LNCaP clone FGC (cell line): ENCODE measurements at regions not wholly inside any gene's neighbourhood (a gene's known extent, or its start where the extent isn't known, plus 50 kb on each side); places are given as distances from the start of the nearest gene placed in this dataset.
"Not testable (repeated sequence)": the region's sequence is repeated elsewhere in the genome, so short reads cannot be mapped to it uniquely, and the experiment has no call there.

Experiments used
- DNase-seq: peaks from one replicate; pipeline ENCODE4 v3.0.0-alpha.2; 2011; ENCODE audit warnings: low read depth
- H3K4me3 ChIP-seq: 2 replicates; pipeline ENCODE4 v1.5.1; 2011; ENCODE audit warnings: mild to moderate bottlenecking, low read depth, low read length, control low read depth
- CTCF ChIP-seq: IDR thresholded peaks from 2 replicates; pipeline ENCODE4 v1.5.1; 2012; ENCODE audit warnings: mild to moderate bottlenecking; ENCODE audit not compliant: control insufficient read depth, insufficient read depth; ENCODE audit errors: extremely low read depth

DNA sequence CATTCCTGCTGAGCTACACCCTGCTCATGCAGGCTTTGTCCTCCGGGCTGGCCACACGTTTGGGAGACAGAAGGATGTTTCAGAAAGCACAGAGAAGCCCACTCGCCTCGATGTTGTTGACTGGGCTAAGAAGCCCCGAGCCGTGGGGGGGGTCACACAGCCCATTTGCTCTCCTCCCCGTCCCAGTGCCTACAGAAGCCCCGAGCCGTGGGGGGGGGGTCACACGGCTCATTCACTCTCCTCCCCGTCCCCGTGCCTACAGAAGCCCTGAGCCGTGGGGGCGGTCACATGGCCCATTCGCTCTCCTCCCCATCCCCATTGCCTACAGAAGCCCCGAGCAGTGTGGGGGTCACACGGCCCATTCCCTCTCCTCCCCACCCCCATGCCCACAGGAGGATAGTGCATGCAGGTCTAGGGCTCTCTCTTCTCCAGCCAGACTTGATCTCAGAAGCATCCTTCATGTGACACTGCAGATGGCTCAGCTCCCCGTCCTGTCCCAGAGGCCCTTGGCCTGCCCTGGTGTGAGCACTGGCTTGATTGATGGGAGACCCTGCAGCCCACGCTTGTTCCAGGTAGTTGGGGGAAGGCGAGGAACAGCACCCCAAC lies 72.9 kb downstream of the NPIPB11 start:
- not testable (repeated sequence) for H3K4me3 ChIP-seq, DNase-seq

GRCh38 chr16:29330623-29331022 lies 75.9 kb downstream of the NPIPB11 start:
- not testable (repeated sequence) for DNase-seq, H3K4me3 ChIP-seq

DNA sequence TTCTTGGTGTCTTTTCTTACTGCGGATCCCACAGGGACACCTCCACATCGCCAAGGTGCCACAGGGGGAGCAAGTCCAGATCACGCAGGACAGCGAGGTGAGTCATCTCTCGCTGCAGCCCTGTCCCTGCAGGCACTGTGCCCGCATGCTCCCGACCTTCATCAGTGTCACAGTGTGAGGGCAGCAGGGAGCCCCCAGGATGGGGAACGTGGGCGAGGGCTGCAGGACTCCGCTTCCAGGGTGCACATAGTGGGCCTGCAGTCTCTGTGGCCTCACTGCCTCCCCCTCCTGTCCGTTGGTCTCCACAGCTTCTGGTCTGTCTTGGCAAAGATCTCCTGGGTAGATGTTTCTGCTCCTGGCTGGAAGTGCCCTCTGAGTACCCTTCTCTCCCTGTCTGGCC lies 78.0 kb downstream of the NPIPB11 start:
- not testable (repeated sequence) for H3K4me3 ChIP-seq, DNase-seq

- DNase-seq, H3K4me3 ChIP-seq: not testable (repeated sequence)
These were observed 78.7 kb downstream of the NPIPB11 start for GRCh38 chr16:29327631-29328408.

DNA sequence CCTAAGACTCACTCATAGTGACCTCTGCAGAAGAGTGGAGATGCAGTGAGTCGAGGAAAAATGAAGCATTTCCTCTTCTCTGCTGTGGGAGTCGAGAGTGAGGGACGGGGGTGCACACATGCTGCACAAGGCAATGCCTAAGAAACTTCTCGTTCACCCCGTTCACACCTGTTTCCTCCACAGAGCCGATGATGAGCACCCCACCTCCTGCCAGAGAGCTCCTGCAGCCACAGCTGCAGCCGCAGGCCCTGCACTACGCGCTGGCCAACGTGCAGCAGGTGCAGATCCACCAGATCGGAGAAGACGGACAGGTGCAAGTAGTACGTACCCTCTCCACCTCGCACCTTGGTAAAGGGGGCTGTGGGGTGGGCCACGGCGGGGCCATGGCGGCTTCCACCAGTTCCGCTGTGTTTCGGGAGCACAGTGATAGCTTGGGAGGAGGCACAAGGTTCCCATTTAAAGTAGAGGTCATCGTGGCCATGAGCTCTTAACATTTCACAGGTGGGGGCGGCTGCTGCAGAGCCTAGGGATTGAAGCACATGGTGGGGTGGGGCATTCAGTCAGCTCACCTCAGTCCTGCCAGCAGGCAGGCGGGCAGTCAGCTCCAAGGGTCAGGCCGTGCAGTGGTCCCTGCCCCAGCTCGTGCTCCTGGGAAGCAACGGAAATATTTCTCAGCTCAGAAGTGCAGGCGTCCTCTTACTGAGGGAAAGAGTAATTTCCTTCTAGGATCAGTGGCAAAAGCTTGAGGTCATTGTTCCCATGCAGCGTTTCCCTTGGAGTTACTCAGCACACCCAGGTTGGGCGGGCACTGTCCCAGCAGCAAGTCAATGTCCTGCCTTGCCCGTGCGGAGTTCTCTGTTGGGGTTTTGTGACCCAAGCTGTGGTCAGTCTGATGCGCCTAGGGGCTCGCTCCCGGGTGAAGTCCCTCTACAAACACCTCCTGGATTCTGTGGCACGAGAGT lies 80.1 kb downstream of the NPIPB11 start:
- not testable (repeated sequence) for H3K4me3 ChIP-seq, DNase-seq

DNA sequence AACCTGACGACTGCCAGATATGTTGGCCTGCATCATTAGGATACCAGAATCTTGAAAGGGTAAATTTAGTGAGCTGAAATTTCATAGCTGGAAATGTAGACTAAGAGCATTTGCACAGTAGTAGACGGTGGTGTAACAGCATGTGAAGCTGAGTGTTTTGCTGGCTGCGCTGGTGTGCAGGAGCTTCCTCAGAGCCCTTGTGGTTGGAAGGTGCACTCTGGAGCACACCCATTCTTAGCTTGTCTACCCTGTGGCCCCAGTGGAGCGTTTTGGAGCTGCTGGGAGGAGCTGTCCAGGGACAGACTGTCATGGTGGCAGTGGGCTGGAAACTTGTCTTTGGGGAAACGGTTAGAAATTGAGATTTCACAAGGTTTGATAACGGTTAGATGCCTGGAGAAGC lies 82.8 kb downstream of the NPIPB11 start:
- DNase-seq, H3K4me3 ChIP-seq: not testable (repeated sequence)

DNA sequence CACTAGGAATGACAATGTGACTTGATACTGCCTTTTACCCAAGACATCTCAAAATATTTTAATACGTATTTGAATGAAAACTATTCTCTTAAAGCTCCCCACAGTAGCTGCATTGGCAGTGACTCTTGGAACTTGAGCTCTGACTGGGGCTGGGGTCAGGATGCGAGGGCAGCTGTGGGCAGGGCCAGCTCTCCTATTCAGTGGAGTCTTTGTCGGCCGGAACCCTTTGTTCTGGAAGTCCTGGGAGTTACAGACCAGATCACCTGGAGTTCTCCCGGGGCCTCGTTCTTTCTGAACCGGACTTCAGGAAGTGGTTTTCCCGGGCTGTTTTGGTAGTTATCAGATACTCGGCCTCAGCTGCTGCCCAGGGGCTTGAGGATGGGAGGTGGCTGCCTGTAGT lies 84.9 kb downstream of the NPIPB11 start:
- no peak for DNase-seq
- no peak for TF ChIP-seq CTCF
- H3K4me3 ChIP-seq: no peak overlapping the region

GRCh38 chr16:29321000-29321393 lies 85.5 kb downstream of the NPIPB11 start:
- no peak overlapping the region for H3K4me3 ChIP-seq
- DNase-seq: no peak
- TF ChIP-seq CTCF: no peak

- no peak for DNase-seq
- no peak overlapping the region for H3K4me3 ChIP-seq
These were observed 86.1 kb downstream of the NPIPB11 start for GRCh38 chr16:29320274-29320999.

More at GRCh38 chr16:29320274-29320999, 86.1 kb downstream of the NPIPB11 start:
- no peak for TF ChIP-seq CTCF
